Liver (tissue), 7 donors: ENCODE measurements at regions not wholly inside any gene's neighbourhood (a gene's known extent, or its start where the extent isn't known, plus 50 kb on each side); places are given as distances from the start of the nearest gene placed in this dataset.
"Not testable (repeated sequence)": the region's sequence is repeated elsewhere in the genome, so short reads cannot be mapped to it uniquely, and the experiment has no call there.

Experiments
- DNase-seq: peaks from one replicate; pipeline ENCODE4 v3.0.0-alpha.2; 2017; ENCODE audit warnings: low spot score
- H3K27ac ChIP-seq, 2 donors: one replicate each; pipeline ENCODE4 v1.7.0; 2013; ENCODE audit warnings: inconsistent platforms in 2 of 2, low read length in 2 of 2, control low read depth in 1 of 2, low read depth in 1 of 2, mild to moderate bottlenecking in 1 of 2
- H3K27me3 ChIP-seq, 4 donors: one replicate each; pipeline versions ENCODE4 v1.6.1 to v1.7.0; 2013; ENCODE audit warnings: low read length in 3 of 4, inconsistent platforms in 1 of 4, mild to moderate bottlenecking in 1 of 4, moderate library complexity in 1 of 4; ENCODE audit not compliant: control insufficient read depth in 4 of 4, insufficient read depth in 4 of 4
- H3K36me3 ChIP-seq, 4 donors: one replicate each; pipeline versions ENCODE4 v1.6.1 to v1.7.0; 2013; ENCODE audit warnings: low read length in 3 of 4, mild to moderate bottlenecking in 3 of 4, low read depth in 1 of 4, moderate library complexity in 1 of 4; ENCODE audit not compliant: control insufficient read depth in 4 of 4, insufficient read depth in 3 of 4
- H3K4me1 ChIP-seq, 4 donors: one replicate each; pipeline versions ENCODE4 v1.6.1 to v1.7.0; 2013; ENCODE audit warnings: low read length in 3 of 4, mild to moderate bottlenecking in 3 of 4, moderate library complexity in 1 of 4; ENCODE audit not compliant: control insufficient read depth in 4 of 4, insufficient read depth in 4 of 4
- H3K4me3 ChIP-seq, 3 donors: one replicate each; pipeline versions ENCODE4 v1.6.1 to v1.7.0; 2013; ENCODE audit warnings: low read length in 3 of 3, control low read depth in 1 of 3, low read depth in 1 of 3, mild to moderate bottlenecking in 1 of 3
- H3K9ac ChIP-seq, 2 donors: one replicate each; pipeline ENCODE4 v1.7.0; 2013; ENCODE audit warnings: low read length in 2 of 2, mild to moderate bottlenecking in 2 of 2, moderate library complexity in 2 of 2, control low read depth in 1 of 2, low read depth in 1 of 2
- H3K9me3 ChIP-seq, 4 donors: one replicate each; pipeline versions ENCODE4 v1.6.1 to v1.7.0; 2013; ENCODE audit warnings: low read length in 3 of 4; ENCODE audit not compliant: control insufficient read depth in 4 of 4
- EGR1 ChIP-seq, 2 donors: IDR thresholded peaks; 2 replicates each; pipeline ENCODE4 v1.6.1; 2016 to 2018; ENCODE audit warnings: antibody characterized with exemption in 2 of 2, low read depth in 2 of 2
- FOXA1 ChIP-seq: IDR thresholded peaks from 2 replicates; pipeline ENCODE4 v1.6.1; 2016; ENCODE audit warnings: antibody characterized with exemption
- FOXA2 ChIP-seq: IDR thresholded peaks from 2 replicates; pipeline ENCODE4 v1.6.1; 2016; ENCODE audit warnings: antibody characterized with exemption
- GABPA ChIP-seq, 2 donors: IDR thresholded peaks in 1 of 2; conservative IDR thresholded peaks in 1 of 2; 2 replicates each; pipeline ENCODE4 v1.6.1; 2016; ENCODE audit warnings: antibody characterized with exemption in 2 of 2, mild to moderate bottlenecking in 1 of 2, moderate library complexity in 1 of 2
- HNF4G ChIP-seq: IDR thresholded peaks from 2 replicates; pipeline ENCODE4 v1.6.1; 2016; ENCODE audit warnings: antibody characterized with exemption
- NR2F2 ChIP-seq: IDR thresholded peaks from 2 replicates; pipeline ENCODE4 v1.6.1; 2016; ENCODE audit warnings: antibody characterized with exemption
- RAD21 ChIP-seq, 2 donors: IDR thresholded peaks; 2 replicates each; pipeline ENCODE4 v1.6.1; 2016; ENCODE audit warnings: antibody characterized with exemption in 2 of 2, mild to moderate bottlenecking in 2 of 2
- RXRA ChIP-seq, 2 donors: IDR thresholded peaks; 2 replicates each; pipeline ENCODE4 v1.6.1; 2017 to 2018; ENCODE audit warnings: antibody characterized with exemption in 2 of 2, mild to moderate bottlenecking in 1 of 2
- TAF1 ChIP-seq: conservative IDR thresholded peaks from 2 replicates; pipeline ENCODE4 v1.6.1; 2016; ENCODE audit warnings: antibody characterized with exemption, mild to moderate bottlenecking
- WGBS: extraction: QIAGEN DNeasy Blood & Tissue Kit; methylation state at CpG from one replicate; pipeline ENCODE4 v1.1.7; 2013; 5-methylcytosine and 5-hydroxymethylcytosine counted together
- TF ChIP-seq, protein P1 (sequence below): IDR thresholded peaks from 2 replicates; pipeline ENCODE4 v1.6.1; 2016; ENCODE audit warnings: antibody characterized with exemption
- TF ChIP-seq, protein P2 (sequence below): IDR thresholded peaks from 2 replicates; pipeline ENCODE4 v1.6.1; 2016; ENCODE audit warnings: antibody characterized with exemption, mild to moderate bottlenecking
- TF ChIP-seq, protein P3 (sequence below): IDR thresholded peaks from 2 replicates; pipeline ENCODE4 v1.6.1; 2016; ENCODE audit warnings: antibody characterized with exemption
- TF ChIP-seq, protein P4 (sequence below): IDR thresholded peaks from 2 replicates; pipeline ENCODE4 v1.6.1; 2016; ENCODE audit warnings: antibody characterized with exemption
- donor health status: healthy.
- donor health status: healthy.
- donor health status: healthy.
- donor health status: healthy.

DNA sequence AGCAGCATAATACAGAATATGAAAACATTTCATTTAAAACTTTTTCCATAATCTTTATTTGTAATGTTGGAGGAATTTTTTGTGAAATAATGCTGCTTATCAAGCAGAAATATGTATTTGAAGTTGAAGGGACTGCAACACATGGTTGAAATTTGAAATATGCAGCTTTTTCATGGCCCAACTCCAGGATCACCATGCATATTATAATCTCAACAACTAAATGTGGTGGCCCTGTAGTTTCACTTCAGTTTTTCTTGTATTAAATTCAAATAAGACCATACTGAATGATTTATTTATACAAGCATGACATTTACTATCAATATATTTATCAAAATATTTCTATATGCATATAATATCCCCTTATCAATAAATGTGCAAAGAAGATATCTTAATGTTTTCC, 157.7 kb upstream of the LHX8 start:
- TF ChIP-seq HNF4G (no peak), RAD21 (IDR thresholded peaks at IDR 0.05) (no peak), TAF1 (no peak), RXRA (IDR thresholded peaks at IDR 0.05) (no peak), NR2F2 (no peak)
- H3K9ac ChIP-seq = no peak overlapping the region
- no peaks in the 10 kb centered on the region for H3K36me3 ChIP-seq
- H3K9me3 ChIP-seq = no peaks in the 10 kb centered on the region
- H3K27ac ChIP-seq = no peak overlapping the region
- no peak overlapping the region for H3K4me3 ChIP-seq
- H3K4me1 ChIP-seq = no peaks in the 10 kb centered on the region
- DNase-seq = no peak
- H3K27me3 ChIP-seq = no peaks in the 10 kb centered on the region

DNA sequence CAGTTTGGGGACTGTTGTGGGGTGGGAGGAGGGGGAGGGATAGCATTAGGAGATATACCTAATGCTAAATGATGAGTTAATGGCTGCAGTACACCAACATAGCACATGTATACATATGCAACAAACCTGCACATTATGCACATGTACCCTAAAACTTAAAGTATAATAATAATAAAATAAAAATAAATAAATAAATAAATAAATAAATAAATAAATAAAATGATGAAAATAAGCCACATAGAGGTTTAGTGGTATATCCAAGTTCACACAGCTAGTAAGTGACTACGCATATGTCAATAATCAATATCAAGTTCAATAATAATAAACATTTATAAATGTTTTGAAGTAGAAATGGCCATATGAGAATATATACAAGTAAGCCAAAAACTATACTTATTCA, 141.7 kb upstream of the LHX8 start:
- H3K9me3 ChIP-seq, H3K4me1 ChIP-seq, H3K9ac ChIP-seq, H3K27me3 ChIP-seq, H3K27ac ChIP-seq, DNase-seq, H3K4me3 ChIP-seq, H3K36me3 ChIP-seq: not testable (repeated sequence)
- WGBS = 97% methylated on average over 1 of the region's 1 CpG

DNA sequence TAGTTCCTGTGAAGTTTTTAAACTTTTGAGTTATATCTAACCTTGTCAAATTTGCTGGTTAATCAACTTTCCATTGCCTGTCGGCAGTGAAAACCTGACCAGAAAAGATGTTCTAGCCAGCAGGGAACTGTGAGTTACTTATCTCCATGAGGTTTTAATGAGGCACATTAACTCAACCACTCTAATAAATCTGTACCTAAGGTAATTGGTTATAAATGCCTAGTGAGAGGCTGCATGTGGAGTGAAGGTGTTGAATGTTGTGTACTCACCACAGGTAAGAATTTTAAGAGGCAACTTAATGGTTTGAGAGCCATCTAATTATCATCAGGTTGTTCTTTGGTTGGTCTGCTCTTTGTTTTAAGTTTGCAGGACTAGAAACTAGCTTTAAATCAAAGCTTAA, 138.4 kb upstream of the LHX8 start:
- H3K9me3 ChIP-seq = no peaks in the 10 kb centered on the region
- no peaks in the 10 kb centered on the region for H3K36me3 ChIP-seq
- 78% methylated on average over 1 of the region's 1 CpG for WGBS
- no peaks in the 10 kb centered on the region for H3K4me1 ChIP-seq
- TF ChIP-seq GABPA (IDR thresholded peaks at IDR 0.05 in 1 of 2, conservative IDR thresholded peaks at IDR 0.05 in 1 of 2) (no peak), EGR1 (IDR thresholded peaks at IDR 0.05; ENCODE audit: low read depth in 2 of 2) (no peak), FOXA2 (no peak), RXRA (IDR thresholded peaks at IDR 0.05) (no peak), FOXA1 (no peak), NR2F2 (no peak)
- TF ChIP-seq, protein P1, sequence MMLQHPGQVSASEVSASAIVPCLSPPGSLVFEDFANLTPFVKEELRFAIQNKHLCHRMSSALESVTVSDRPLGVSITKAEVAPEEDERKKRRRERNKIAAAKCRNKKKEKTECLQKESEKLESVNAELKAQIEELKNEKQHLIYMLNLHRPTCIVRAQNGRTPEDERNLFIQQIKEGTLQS = no peak
- TF ChIP-seq, protein P2, sequence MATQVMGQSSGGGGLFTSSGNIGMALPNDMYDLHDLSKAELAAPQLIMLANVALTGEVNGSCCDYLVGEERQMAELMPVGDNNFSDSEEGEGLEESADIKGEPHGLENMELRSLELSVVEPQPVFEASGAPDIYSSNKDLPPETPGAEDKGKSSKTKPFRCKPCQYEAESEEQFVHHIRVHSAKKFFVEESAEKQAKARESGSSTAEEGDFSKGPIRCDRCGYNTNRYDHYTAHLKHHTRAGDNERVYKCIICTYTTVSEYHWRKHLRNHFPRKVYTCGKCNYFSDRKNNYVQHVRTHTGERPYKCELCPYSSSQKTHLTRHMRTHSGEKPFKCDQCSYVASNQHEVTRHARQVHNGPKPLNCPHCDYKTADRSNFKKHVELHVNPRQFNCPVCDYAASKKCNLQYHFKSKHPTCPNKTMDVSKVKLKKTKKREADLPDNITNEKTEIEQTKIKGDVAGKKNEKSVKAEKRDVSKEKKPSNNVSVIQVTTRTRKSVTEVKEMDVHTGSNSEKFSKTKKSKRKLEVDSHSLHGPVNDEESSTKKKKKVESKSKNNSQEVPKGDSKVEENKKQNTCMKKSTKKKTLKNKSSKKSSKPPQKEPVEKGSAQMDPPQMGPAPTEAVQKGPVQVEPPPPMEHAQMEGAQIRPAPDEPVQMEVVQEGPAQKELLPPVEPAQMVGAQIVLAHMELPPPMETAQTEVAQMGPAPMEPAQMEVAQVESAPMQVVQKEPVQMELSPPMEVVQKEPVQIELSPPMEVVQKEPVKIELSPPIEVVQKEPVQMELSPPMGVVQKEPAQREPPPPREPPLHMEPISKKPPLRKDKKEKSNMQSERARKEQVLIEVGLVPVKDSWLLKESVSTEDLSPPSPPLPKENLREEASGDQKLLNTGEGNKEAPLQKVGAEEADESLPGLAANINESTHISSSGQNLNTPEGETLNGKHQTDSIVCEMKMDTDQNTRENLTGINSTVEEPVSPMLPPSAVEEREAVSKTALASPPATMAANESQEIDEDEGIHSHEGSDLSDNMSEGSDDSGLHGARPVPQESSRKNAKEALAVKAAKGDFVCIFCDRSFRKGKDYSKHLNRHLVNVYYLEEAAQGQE = no peak
- TF ChIP-seq, protein P3, sequence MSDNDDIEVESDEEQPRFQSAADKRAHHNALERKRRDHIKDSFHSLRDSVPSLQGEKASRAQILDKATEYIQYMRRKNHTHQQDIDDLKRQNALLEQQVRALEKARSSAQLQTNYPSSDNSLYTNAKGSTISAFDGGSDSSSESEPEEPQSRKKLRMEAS = no peak
- TF ChIP-seq, protein P4, sequence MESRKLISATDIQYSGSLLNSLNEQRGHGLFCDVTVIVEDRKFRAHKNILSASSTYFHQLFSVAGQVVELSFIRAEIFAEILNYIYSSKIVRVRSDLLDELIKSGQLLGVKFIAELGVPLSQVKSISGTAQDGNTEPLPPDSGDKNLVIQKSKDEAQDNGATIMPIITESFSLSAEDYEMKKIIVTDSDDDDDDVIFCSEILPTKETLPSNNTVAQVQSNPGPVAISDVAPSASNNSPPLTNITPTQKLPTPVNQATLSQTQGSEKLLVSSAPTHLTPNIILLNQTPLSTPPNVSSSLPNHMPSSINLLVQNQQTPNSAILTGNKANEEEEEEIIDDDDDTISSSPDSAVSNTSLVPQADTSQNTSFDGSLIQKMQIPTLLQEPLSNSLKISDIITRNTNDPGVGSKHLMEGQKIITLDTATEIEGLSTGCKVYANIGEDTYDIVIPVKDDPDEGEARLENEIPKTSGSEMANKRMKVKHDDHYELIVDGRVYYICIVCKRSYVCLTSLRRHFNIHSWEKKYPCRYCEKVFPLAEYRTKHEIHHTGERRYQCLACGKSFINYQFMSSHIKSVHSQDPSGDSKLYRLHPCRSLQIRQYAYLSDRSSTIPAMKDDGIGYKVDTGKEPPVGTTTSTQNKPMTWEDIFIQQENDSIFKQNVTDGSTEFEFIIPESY = no peak
- no peaks in the 10 kb centered on the region for H3K27me3 ChIP-seq
- H3K9ac ChIP-seq = no peak overlapping the region
- H3K4me3 ChIP-seq = no peak overlapping the region
- H3K27ac ChIP-seq = no peak overlapping the region
- DNase-seq = no peak
